ENCODE measurements at regions not wholly inside any gene's neighbourhood (a gene's known extent, or its start where the extent isn't known, plus 50 kb on each side); places are given as distances from the start of the nearest gene placed in this dataset.

- Histone ChIP-seq H3K4me3 (ENCODE audit: insufficient read depth, low read depth, low read length) (no peak overlapping the region), H3K36me3 (replicated peaks; ENCODE audit: control insufficient read depth, insufficient read depth, low read length) (no peaks in the 10 kb centered on the region), H3K27me3 (ENCODE audit: control insufficient read depth, insufficient read depth, low read length) (no peaks in the 10 kb centered on the region)
- peak; percentile 14 for DNase-seq
Observed at GRCh38 chr18:37698508-37699040, 133.0 kb upstream of the CELF4 start.

GRCh38 chr18:37694516-37694915 lies 128.9 kb upstream of the CELF4 start:
- DNase-seq, result no peak
- Histone ChIP-seq H3K4me3 (ENCODE audit: insufficient read depth, low read depth, low read length) (no peak overlapping the region), H3K27me3 (ENCODE audit: control insufficient read depth, insufficient read depth, low read length) (no peaks in the 10 kb centered on the region), H3K36me3 (replicated peaks; ENCODE audit: control insufficient read depth, insufficient read depth, low read length) (no peaks in the 10 kb centered on the region)

- Histone ChIP-seq H3K4me3 (ENCODE audit: insufficient read depth, low read depth, low read length) (no peak overlapping the region), H3K27me3 (ENCODE audit: control insufficient read depth, insufficient read depth, low read length) (no peaks in the 10 kb centered on the region), H3K36me3 (replicated peaks; ENCODE audit: control insufficient read depth, insufficient read depth, low read length) (no peaks in the 10 kb centered on the region)
- DNase-seq, result no peak
Observed at GRCh38 chr18:37691162-37691561, 125.6 kb upstream of the CELF4 start.

GRCh38 chr18:37689841-37690240 lies 124.2 kb upstream of the CELF4 start:
- no peaks in the 10 kb centered on the region for H3K36me3 ChIP-seq (replicated peaks; ENCODE audit: control insufficient read depth, insufficient read depth, low read length)

GRCh38 chr18:37684590-37684989 lies 119.0 kb upstream of the CELF4 start:
- H3K36me3 ChIP-seq (replicated peaks; ENCODE audit: control insufficient read depth, insufficient read depth, low read length), result no peaks in the 10 kb centered on the region
- no peaks in the 10 kb centered on the region for H3K27me3 ChIP-seq (ENCODE audit: control insufficient read depth, insufficient read depth, low read length)
- DNase-seq, result no peak
- no peak overlapping the region for H3K4me3 ChIP-seq (ENCODE audit: insufficient read depth, low read depth, low read length)

More at GRCh38 chr18:37689841-37690240, 124.2 kb upstream of the CELF4 start:
- DNase-seq, result no peak
- H3K4me3 ChIP-seq (ENCODE audit: insufficient read depth, low read depth, low read length), result no peak overlapping the region
- no peaks in the 10 kb centered on the region for H3K27me3 ChIP-seq (ENCODE audit: control insufficient read depth, insufficient read depth, low read length)

- Histone ChIP-seq H3K4me3 (ENCODE audit: insufficient read depth, low read depth, low read length) (no peak overlapping the region), H3K36me3 (replicated peaks; ENCODE audit: control insufficient read depth, insufficient read depth, low read length) (no peaks in the 10 kb centered on the region), H3K27me3 (ENCODE audit: control insufficient read depth, insufficient read depth, low read length) (no peaks in the 10 kb centered on the region)
- no peak for DNase-seq
Observed at GRCh38 chr18:37684183-37684582, 118.6 kb upstream of the CELF4 start.

GRCh38 chr18:37680911-37681310 lies 115.3 kb upstream of the CELF4 start:
- DNase-seq, result no peak
- Histone ChIP-seq H3K36me3 (replicated peaks; ENCODE audit: control insufficient read depth, insufficient read depth, low read length) (no peaks in the 10 kb centered on the region), H3K27me3 (ENCODE audit: control insufficient read depth, insufficient read depth, low read length) (no peaks in the 10 kb centered on the region), H3K4me3 (ENCODE audit: insufficient read depth, low read depth, low read length) (no peak overlapping the region)

GRCh38 chr18:37676276-37676675 lies 110.7 kb upstream of the CELF4 start:
- DNase-seq, result no peak
- H3K27me3 ChIP-seq (ENCODE audit: control insufficient read depth, insufficient read depth, low read length), result no peaks in the 10 kb centered on the region
- no peak overlapping the region for H3K4me3 ChIP-seq (ENCODE audit: insufficient read depth, low read depth, low read length)

GRCh38 chr18:37675699-37676098 lies 110.1 kb upstream of the CELF4 start:
- Histone ChIP-seq H3K27me3 (ENCODE audit: control insufficient read depth, insufficient read depth, low read length) (no peaks in the 10 kb centered on the region), H3K36me3 (replicated peaks; ENCODE audit: control insufficient read depth, insufficient read depth, low read length) (no peaks in the 10 kb centered on the region), H3K4me3 (ENCODE audit: insufficient read depth, low read depth, low read length) (no peak overlapping the region)
- DNase-seq, result no peak

More at GRCh38 chr18:37676276-37676675, 110.7 kb upstream of the CELF4 start:
- H3K36me3 ChIP-seq (replicated peaks; ENCODE audit: control insufficient read depth, insufficient read depth, low read length), result no peaks in the 10 kb centered on the region

GRCh38 chr18:37674570-37674969 lies 109.0 kb upstream of the CELF4 start:
- H3K27me3 ChIP-seq (ENCODE audit: control insufficient read depth, insufficient read depth, low read length), result no peaks in the 10 kb centered on the region
- no peak overlapping the region for H3K4me3 ChIP-seq (ENCODE audit: insufficient read depth, low read depth, low read length)
- no peak for DNase-seq
- H3K36me3 ChIP-seq (replicated peaks; ENCODE audit: control insufficient read depth, insufficient read depth, low read length), result no peaks in the 10 kb centered on the region

- Histone ChIP-seq H3K36me3 (replicated peaks; ENCODE audit: control insufficient read depth, insufficient read depth, low read length) (no peaks in the 10 kb centered on the region), H3K27me3 (ENCODE audit: control insufficient read depth, insufficient read depth, low read length) (no peaks in the 10 kb centered on the region), H3K4me3 (ENCODE audit: insufficient read depth, low read depth, low read length) (no peak overlapping the region)
- no peak for DNase-seq
Observed at GRCh38 chr18:37673671-37674070, 108.1 kb upstream of the CELF4 start.

- no peak overlapping the region for H3K4me3 ChIP-seq (ENCODE audit: insufficient read depth, low read depth, low read length)
- no peaks in the 10 kb centered on the region for H3K27me3 ChIP-seq (ENCODE audit: control insufficient read depth, insufficient read depth, low read length)
- DNase-seq, result no peak
- no peaks in the 10 kb centered on the region for H3K36me3 ChIP-seq (replicated peaks; ENCODE audit: control insufficient read depth, insufficient read depth, low read length)
Observed at GRCh38 chr18:37672932-37673595, 107.5 kb upstream of the CELF4 start.

- no peak for DNase-seq
- Histone ChIP-seq H3K27me3 (ENCODE audit: control insufficient read depth, insufficient read depth, low read length) (no peaks in the 10 kb centered on the region), H3K36me3 (replicated peaks; ENCODE audit: control insufficient read depth, insufficient read depth, low read length) (no peaks in the 10 kb centered on the region), H3K4me3 (ENCODE audit: insufficient read depth, low read depth, low read length) (no peak overlapping the region)
Observed at GRCh38 chr18:37672001-37672400, 106.4 kb upstream of the CELF4 start.

- no peaks in the 10 kb centered on the region for H3K36me3 ChIP-seq (replicated peaks; ENCODE audit: control insufficient read depth, insufficient read depth, low read length)
- H3K27me3 ChIP-seq (ENCODE audit: control insufficient read depth, insufficient read depth, low read length), result no peaks in the 10 kb centered on the region
- H3K4me3 ChIP-seq (ENCODE audit: insufficient read depth, low read depth, low read length), result no peak overlapping the region
- DNase-seq, result no peak
Observed at GRCh38 chr18:37671530-37671929, 105.9 kb upstream of the CELF4 start.

- no peak for DNase-seq
- Histone ChIP-seq H3K27me3 (ENCODE audit: control insufficient read depth, insufficient read depth, low read length) (no peaks in the 10 kb centered on the region), H3K36me3 (replicated peaks; ENCODE audit: control insufficient read depth, insufficient read depth, low read length) (no peaks in the 10 kb centered on the region), H3K4me3 (ENCODE audit: insufficient read depth, low read depth, low read length) (no peak overlapping the region)
Observed at GRCh38 chr18:37671119-37671518, 105.5 kb upstream of the CELF4 start.
